ENCODE measurements at regions not wholly inside any gene's neighbourhood (a gene's known extent, or its start where the extent isn't known, plus 50 kb on each side); places are given as distances from the start of the nearest gene placed in this dataset.
A peak's percentile ranks its signal among the peaks of the same experiment; 100 is the strongest.
"Not testable (repeated sequence)": the region's sequence is repeated elsewhere in the genome, so short reads cannot be mapped to it uniquely, and the experiment has no call there.

- ATAC-seq (no peak), DNase-seq (no peak)
- intact Hi-C loops (cut with DNase I): no loop called here
- Histone ChIP-seq H3K4me3 (no peak overlapping the region), H3K36me3 (no peaks in the 10 kb centered on the region), H3K27ac (no peak overlapping the region), H3K27me3 (no peaks in the 10 kb centered on the region), H3K4me1 (no peaks in the 10 kb centered on the region), H3K9me3 (no peaks in the 10 kb centered on the region)
- no peak for TF ChIP-seq CTCF (IDR thresholded peaks at IDR 0.05)
These were observed 474.0 kb downstream of the IRS2 start for GRCh38 chr13:109312399-109312798.

GRCh38 chr13:109311431-109311976 lies 474.9 kb downstream of the IRS2 start:
- DNase-seq; ATAC-seq; H3K4me1 ChIP-seq; intact Hi-C loops (cut with DNase I); H3K9me3 ChIP-seq; H3K4me3 ChIP-seq; H3K27me3 ChIP-seq; H3K36me3 ChIP-seq; H3K27ac ChIP-seq: not testable (repeated sequence)

- Histone ChIP-seq H3K4me3 (no peak overlapping the region), H3K27me3 (no peaks in the 10 kb centered on the region), H3K36me3 (no peaks in the 10 kb centered on the region), H3K27ac (no peak overlapping the region), H3K9me3 (no peaks in the 10 kb centered on the region), H3K4me1 (no peaks in the 10 kb centered on the region)
- intact Hi-C loops (cut with DNase I): no loop called here
- ATAC-seq (peak; percentile 71), DNase-seq (no peak)
- no peak for TF ChIP-seq CTCF (IDR thresholded peaks at IDR 0.05)
These were observed 476.6 kb downstream of the IRS2 start for GRCh38 chr13:109309625-109310363.

GRCh38 chr13:109307027-109307426 lies 479.4 kb downstream of the IRS2 start:
- Histone ChIP-seq H3K4me3 (no peak overlapping the region), H3K27ac (no peak overlapping the region), H3K27me3 (no peaks in the 10 kb centered on the region), H3K4me1 (no peaks in the 10 kb centered on the region), H3K36me3 (no peaks in the 10 kb centered on the region), H3K9me3 (no peaks in the 10 kb centered on the region)
- TF ChIP-seq CTCF (IDR thresholded peaks at IDR 0.05): no peak
- intact Hi-C loops (cut with DNase I): no loop called here
- DNase-seq (no peak), ATAC-seq (no peak)

- Histone ChIP-seq H3K4me1 (no peaks in the 10 kb centered on the region), H3K36me3 (no peaks in the 10 kb centered on the region), H3K4me3 (no peak overlapping the region), H3K27me3 (no peaks in the 10 kb centered on the region), H3K9me3 (no peaks in the 10 kb centered on the region), H3K27ac (no peak overlapping the region)
- DNase-seq (no peak), ATAC-seq (no peak)
- no peak for TF ChIP-seq CTCF (IDR thresholded peaks at IDR 0.05)
- intact Hi-C loops (cut with DNase I): no loop called here
These were observed 484.7 kb downstream of the IRS2 start for GRCh38 chr13:109301726-109302125.

GRCh38 chr13:109301276-109301675 lies 485.1 kb downstream of the IRS2 start:
- H3K27me3 ChIP-seq: no peaks in the 10 kb centered on the region
- H3K4me1 ChIP-seq: no peaks in the 10 kb centered on the region
- ATAC-seq (no peak), DNase-seq (no peak)
- no peaks in the 10 kb centered on the region for H3K9me3 ChIP-seq
- H3K27ac ChIP-seq: no peak overlapping the region
- TF ChIP-seq CTCF (IDR thresholded peaks at IDR 0.05): no peak
- H3K4me3 ChIP-seq: no peak overlapping the region
- H3K36me3 ChIP-seq: no peaks in the 10 kb centered on the region
- intact Hi-C loops (cut with DNase I): no loop called here

All from upper lobe of right lung (tissue), 1 donor.